ENCODE measurements at regions not wholly inside any gene's neighbourhood (a gene's known extent, or its start where the extent isn't known, plus 50 kb on each side); places are given as distances from the start of the nearest gene placed in this dataset.

DNA sequence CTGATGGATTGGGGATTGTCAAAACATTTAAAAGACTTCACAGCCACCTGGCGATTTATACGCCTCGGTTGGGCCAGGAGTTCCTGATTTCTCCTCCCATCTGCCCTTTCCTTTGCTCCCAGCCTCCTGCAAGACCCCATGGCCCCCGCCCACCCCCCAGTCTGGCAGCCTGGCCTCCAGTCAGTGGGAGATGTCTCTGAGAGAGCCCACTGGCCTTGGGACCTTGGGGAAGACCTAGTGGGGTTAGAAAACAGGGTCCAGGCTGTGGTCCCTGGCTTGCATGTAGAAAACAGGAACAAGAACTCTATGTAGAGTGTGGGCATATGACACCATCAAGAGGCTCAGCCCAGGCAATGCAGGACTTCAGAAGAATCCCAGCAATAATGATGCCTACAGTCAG lies 209.4 kb upstream of the C16orf82 start:
- H3K27me3 Mint-ChIP-seq (ENCODE audit: low read depth), result peaks cover 17% of the 10 kb centered on the region
- DNase-seq (ENCODE audit: low spot score) (no peak), ATAC-seq (no peak)
- H3K36me3 Mint-ChIP-seq, result peaks cover 21% of the 10 kb centered on the region
- peaks cover 23% of the 10 kb centered on the region for H3K9me3 Mint-ChIP-seq
- H3K27ac Mint-ChIP-seq, result no peak overlapping the region
- no peak for TF ChIP-seq RELA (CRISPR knock-in tag; IDR thresholded peaks at IDR 0.05; ENCODE audit: borderline replicate concordance)
- TF ChIP-seq ETV6 (CRISPR knock-in tag; IDR thresholded peaks at IDR 0.05), result no peak
- TF ChIP-seq HMGA2 (CRISPR knock-in tag; IDR thresholded peaks at IDR 0.05), result no peak
- CTCF ChIA-PET, result no interaction called here
- H3K4me3 Mint-ChIP-seq, result no peak overlapping the region
- POLR2A ChIA-PET, result no interaction called here
- H3K4me1 Mint-ChIP-seq, result no peaks in the 10 kb centered on the region

DNA sequence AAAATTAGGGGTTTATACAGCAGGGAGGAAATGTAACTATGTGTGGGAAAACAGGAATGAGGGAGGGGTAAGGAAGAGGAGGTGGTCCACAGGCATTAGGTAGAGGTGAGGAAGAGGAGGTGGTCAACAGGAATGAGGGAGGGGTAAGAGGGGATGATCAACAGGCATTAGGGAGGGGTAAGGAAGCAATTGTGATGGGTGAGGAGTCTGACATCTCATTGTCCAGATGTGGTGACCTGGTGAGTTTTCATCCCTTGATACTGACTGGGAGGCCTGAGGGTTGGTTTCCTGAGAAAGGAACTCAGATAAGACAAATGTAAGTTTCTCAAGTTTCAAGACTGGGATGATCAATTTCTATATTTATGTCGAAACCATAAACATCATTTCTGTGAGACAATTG lies 206.2 kb upstream of the C16orf82 start:
- TF ChIP-seq EMX1 (CRISPR knock-in tag; IDR thresholded peaks at IDR 0.05), result no peak
- no peak for TF ChIP-seq MYBL2 (CRISPR knock-in tag; IDR thresholded peaks at IDR 0.05)
- TF ChIP-seq, protein P1, sequence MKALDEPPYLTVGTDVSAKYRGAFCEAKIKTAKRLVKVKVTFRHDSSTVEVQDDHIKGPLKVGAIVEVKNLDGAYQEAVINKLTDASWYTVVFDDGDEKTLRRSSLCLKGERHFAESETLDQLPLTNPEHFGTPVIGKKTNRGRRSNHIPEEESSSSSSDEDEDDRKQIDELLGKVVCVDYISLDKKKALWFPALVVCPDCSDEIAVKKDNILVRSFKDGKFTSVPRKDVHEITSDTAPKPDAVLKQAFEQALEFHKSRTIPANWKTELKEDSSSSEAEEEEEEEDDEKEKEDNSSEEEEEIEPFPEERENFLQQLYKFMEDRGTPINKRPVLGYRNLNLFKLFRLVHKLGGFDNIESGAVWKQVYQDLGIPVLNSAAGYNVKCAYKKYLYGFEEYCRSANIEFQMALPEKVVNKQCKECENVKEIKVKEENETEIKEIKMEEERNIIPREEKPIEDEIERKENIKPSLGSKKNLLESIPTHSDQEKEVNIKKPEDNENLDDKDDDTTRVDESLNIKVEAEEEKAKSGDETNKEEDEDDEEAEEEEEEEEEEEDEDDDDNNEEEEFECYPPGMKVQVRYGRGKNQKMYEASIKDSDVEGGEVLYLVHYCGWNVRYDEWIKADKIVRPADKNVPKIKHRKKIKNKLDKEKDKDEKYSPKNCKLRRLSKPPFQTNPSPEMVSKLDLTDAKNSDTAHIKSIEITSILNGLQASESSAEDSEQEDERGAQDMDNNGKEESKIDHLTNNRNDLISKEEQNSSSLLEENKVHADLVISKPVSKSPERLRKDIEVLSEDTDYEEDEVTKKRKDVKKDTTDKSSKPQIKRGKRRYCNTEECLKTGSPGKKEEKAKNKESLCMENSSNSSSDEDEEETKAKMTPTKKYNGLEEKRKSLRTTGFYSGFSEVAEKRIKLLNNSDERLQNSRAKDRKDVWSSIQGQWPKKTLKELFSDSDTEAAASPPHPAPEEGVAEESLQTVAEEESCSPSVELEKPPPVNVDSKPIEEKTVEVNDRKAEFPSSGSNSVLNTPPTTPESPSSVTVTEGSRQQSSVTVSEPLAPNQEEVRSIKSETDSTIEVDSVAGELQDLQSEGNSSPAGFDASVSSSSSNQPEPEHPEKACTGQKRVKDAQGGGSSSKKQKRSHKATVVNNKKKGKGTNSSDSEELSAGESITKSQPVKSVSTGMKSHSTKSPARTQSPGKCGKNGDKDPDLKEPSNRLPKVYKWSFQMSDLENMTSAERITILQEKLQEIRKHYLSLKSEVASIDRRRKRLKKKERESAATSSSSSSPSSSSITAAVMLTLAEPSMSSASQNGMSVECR (CRISPR knock-in tag; IDR thresholded peaks at IDR 0.05; ENCODE audit: borderline replicate concordance), result no peak
- TF ChIP-seq, protein P2, sequence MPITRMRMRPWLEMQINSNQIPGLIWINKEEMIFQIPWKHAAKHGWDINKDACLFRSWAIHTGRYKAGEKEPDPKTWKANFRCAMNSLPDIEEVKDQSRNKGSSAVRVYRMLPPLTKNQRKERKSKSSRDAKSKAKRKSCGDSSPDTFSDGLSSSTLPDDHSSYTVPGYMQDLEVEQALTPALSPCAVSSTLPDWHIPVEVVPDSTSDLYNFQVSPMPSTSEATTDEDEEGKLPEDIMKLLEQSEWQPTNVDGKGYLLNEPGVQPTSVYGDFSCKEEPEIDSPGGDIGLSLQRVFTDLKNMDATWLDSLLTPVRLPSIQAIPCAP (CRISPR knock-in tag; IDR thresholded peaks at IDR 0.05), result no peak
- no peak for TF ChIP-seq SMAD4 (CRISPR knock-in tag; IDR thresholded peaks at IDR 0.05)
- TF ChIP-seq NFATC4 (CRISPR knock-in tag; IDR thresholded peaks at IDR 0.05), result no peak
- TF ChIP-seq CREB1 (CRISPR knock-in tag; IDR thresholded peaks at IDR 0.05), result no peak
- TF ChIP-seq GRHL2 (CRISPR knock-in tag; IDR thresholded peaks at IDR 0.05; ENCODE audit: insufficient replicate concordance, severe bottlenecking), result no peak
- TF ChIP-seq, protein P3, sequence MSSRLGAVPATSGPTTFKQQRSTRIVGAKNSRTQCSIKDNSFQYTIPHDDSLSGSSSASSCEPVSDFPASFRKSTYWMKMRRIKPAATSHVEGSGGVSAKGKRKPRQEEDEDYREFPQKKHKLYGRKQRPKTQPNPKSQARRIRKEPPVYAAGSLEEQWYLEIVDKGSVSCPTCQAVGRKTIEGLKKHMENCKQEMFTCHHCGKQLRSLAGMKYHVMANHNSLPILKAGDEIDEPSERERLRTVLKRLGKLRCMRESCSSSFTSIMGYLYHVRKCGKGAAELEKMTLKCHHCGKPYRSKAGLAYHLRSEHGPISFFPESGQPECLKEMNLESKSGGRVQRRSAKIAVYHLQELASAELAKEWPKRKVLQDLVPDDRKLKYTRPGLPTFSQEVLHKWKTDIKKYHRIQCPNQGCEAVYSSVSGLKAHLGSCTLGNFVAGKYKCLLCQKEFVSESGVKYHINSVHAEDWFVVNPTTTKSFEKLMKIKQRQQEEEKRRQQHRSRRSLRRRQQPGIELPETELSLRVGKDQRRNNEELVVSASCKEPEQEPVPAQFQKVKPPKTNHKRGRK (CRISPR knock-in tag; IDR thresholded peaks at IDR 0.05; ENCODE audit: borderline replicate concordance), result no peak
- TF ChIP-seq, protein P4, sequence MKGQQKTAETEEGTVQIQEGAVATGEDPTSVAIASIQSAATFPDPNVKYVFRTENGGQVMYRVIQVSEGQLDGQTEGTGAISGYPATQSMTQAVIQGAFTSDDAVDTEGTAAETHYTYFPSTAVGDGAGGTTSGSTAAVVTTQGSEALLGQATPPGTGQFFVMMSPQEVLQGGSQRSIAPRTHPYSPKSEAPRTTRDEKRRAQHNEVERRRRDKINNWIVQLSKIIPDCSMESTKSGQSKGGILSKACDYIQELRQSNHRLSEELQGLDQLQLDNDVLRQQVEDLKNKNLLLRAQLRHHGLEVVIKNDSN (CRISPR knock-in tag; IDR thresholded peaks at IDR 0.05), result no peak
- TF ChIP-seq, protein P5, sequence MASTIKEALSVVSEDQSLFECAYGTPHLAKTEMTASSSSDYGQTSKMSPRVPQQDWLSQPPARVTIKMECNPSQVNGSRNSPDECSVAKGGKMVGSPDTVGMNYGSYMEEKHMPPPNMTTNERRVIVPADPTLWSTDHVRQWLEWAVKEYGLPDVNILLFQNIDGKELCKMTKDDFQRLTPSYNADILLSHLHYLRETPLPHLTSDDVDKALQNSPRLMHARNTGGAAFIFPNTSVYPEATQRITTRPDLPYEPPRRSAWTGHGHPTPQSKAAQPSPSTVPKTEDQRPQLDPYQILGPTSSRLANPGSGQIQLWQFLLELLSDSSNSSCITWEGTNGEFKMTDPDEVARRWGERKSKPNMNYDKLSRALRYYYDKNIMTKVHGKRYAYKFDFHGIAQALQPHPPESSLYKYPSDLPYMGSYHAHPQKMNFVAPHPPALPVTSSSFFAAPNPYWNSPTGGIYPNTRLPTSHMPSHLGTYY (CRISPR knock-in tag; IDR thresholded peaks at IDR 0.05), result no peak
- no peak for TF ChIP-seq NR1H2 (CRISPR knock-in tag; IDR thresholded peaks at IDR 0.05)
- TF ChIP-seq, protein P6, sequence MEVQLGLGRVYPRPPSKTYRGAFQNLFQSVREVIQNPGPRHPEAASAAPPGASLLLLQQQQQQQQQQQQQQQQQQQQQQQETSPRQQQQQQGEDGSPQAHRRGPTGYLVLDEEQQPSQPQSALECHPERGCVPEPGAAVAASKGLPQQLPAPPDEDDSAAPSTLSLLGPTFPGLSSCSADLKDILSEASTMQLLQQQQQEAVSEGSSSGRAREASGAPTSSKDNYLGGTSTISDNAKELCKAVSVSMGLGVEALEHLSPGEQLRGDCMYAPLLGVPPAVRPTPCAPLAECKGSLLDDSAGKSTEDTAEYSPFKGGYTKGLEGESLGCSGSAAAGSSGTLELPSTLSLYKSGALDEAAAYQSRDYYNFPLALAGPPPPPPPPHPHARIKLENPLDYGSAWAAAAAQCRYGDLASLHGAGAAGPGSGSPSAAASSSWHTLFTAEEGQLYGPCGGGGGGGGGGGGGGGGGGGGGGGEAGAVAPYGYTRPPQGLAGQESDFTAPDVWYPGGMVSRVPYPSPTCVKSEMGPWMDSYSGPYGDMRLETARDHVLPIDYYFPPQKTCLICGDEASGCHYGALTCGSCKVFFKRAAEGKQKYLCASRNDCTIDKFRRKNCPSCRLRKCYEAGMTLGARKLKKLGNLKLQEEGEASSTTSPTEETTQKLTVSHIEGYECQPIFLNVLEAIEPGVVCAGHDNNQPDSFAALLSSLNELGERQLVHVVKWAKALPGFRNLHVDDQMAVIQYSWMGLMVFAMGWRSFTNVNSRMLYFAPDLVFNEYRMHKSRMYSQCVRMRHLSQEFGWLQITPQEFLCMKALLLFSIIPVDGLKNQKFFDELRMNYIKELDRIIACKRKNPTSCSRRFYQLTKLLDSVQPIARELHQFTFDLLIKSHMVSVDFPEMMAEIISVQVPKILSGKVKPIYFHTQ (CRISPR knock-in tag; IDR thresholded peaks at IDR 0.05), result no peak
- TF ChIP-seq, protein P7, sequence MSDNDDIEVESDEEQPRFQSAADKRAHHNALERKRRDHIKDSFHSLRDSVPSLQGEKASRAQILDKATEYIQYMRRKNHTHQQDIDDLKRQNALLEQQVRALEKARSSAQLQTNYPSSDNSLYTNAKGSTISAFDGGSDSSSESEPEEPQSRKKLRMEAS (CRISPR knock-in tag; IDR thresholded peaks at IDR 0.05), result no peak
- TF ChIP-seq ZNF138 (CRISPR knock-in tag; conservative IDR thresholded peaks at IDR 0.05), result no peak
- TF ChIP-seq ESRRA (CRISPR knock-in tag; IDR thresholded peaks at IDR 0.05; ENCODE audit: borderline replicate concordance), result no peak
- no peak for TF ChIP-seq NR3C1 (CRISPR knock-in tag; conservative IDR thresholded peaks at IDR 0.05; ENCODE audit: low read depth)
- H3K36me3 Mint-ChIP-seq, result peaks cover 21% of the 10 kb centered on the region
- H3K4me1 Mint-ChIP-seq, result no peaks in the 10 kb centered on the region
- no peak overlapping the region for H3K4me3 Mint-ChIP-seq
- H3K27me3 Mint-ChIP-seq (ENCODE audit: low read depth), result peaks cover 16% of the 10 kb centered on the region
- ChIA-PET POLR2A (no interaction called here), CTCF (no interaction called here)
- peaks cover 23% of the 10 kb centered on the region for H3K9me3 Mint-ChIP-seq
- no peak for DNase-seq (ENCODE audit: low spot score)
- no peak for ATAC-seq
- no peak overlapping the region for H3K27ac Mint-ChIP-seq
